HUES48 (cell line): ENCODE measurements at regions not wholly inside any gene's neighbourhood (a gene's known extent, or its start where the extent isn't known, plus 50 kb on each side); places are given as distances from the start of the nearest gene placed in this dataset.

Experiments
- H3K27ac ChIP-seq: one replicate; pipeline ENCODE4 v1.7.0; 2013; ENCODE audit warnings: low read depth, low read length, inconsistent platforms
- H3K27me3 ChIP-seq: 2 replicates; pipeline ENCODE4 v1.6.1; 2013; ENCODE audit warnings: mild to moderate bottlenecking, low read length; ENCODE audit not compliant: control insufficient read depth, insufficient read depth
- H3K36me3 ChIP-seq: 2 replicates; pipeline ENCODE4 v1.6.1; 2013; ENCODE audit warnings: low read length; ENCODE audit not compliant: control insufficient read depth, insufficient read depth
- H3K4me1 ChIP-seq: 2 replicates; pipeline ENCODE4 v1.6.1; 2013; ENCODE audit warnings: mild to moderate bottlenecking, low read length; ENCODE audit not compliant: control insufficient read depth, insufficient read depth
- H3K4me3 ChIP-seq: 2 replicates; pipeline ENCODE4 v1.5.1; 2013; ENCODE audit warnings: mild to moderate bottlenecking, low read depth, low read length
- H3K9ac ChIP-seq: 2 replicates; pipeline ENCODE4 v1.6.1; 2013; ENCODE audit warnings: mild to moderate bottlenecking, low read depth, low read length, moderate library complexity
- H3K9me3 ChIP-seq: 2 replicates; pipeline ENCODE4 v1.6.1; 2013; ENCODE audit warnings: low read length; ENCODE audit not compliant: control insufficient read depth, insufficient read depth

DNA sequence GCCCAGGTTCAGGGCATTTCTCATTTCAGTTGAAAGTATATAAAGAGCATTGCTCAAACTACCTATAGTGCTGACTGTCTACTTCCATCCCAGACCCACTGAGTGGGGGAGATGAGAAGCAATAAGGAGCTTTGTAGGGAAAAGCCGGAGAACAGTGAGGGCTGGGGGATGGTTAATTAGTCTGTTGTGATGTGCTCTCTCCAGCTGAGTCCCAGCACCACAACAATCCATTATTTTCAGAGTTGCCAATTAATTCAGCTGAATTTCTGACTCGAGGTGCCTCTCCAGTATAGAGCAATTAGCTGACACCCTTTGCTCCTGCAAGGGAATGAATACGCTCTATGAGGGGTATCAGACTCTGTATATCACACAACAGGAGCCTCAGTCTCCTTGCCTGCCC, 1118.6 kb downstream of the SORCS3 start:
- Histone ChIP-seq H3K4me3 (no peak overlapping the region), H3K27ac (no peak overlapping the region), H3K9ac (no peak overlapping the region), H3K36me3 (no peaks in the 10 kb centered on the region), H3K9me3 (no peaks in the 10 kb centered on the region), H3K27me3 (no peaks in the 10 kb centered on the region), H3K4me1 (no peaks in the 10 kb centered on the region; the same call in 1 of the 2 replicates)

DNA sequence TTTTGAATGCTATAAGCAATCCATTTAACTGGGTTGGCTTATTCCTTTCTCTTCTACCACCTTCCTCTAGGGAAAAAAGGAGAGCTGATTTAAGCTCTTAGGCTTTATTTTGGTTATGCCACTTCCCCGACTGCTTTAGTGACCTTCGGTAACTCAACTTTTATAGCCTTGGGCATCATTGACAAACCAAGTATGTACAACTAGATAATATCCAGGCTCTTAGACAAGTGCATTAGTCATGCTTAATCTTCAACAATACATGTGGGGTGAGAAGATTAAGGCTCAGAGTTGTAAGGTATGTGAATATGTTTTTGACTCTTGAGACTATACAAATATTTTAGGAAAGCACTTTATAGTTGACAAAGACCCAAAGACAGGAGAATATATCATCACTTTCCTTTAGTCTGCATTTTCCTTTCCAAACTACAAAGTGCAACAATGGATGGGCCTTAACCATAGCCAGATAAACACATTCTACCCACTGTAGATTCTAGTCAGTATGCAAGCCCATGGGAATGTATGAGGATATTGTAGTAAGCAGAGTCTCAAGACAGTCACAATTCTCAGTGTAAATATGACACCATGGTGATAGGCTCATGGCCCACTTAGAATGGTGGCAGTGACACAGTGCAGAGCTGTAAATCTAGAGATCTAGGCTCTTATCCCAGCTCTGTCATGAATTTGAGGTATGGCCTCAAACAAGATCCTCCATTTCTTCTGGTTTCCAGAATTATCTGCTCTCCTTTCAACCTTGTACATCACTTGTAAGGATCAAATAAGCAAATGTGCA, 1117.3 kb downstream of the SORCS3 start:
- Histone ChIP-seq H3K27ac (no peak overlapping the region), H3K36me3 (no peaks in the 10 kb centered on the region), H3K9ac (no peak overlapping the region), H3K4me3 (no peak overlapping the region), H3K4me1 (no peaks in the 10 kb centered on the region; the same call in 1 of the 2 replicates), H3K27me3 (no peaks in the 10 kb centered on the region), H3K9me3 (no peaks in the 10 kb centered on the region)

- Histone ChIP-seq H3K9ac (no peak overlapping the region), H3K4me1 (no peaks in the 10 kb centered on the region; the same call in 1 of the 2 replicates), H3K4me3 (no peak overlapping the region), H3K9me3 (no peaks in the 10 kb centered on the region), H3K27me3 (no peaks in the 10 kb centered on the region), H3K36me3 (no peaks in the 10 kb centered on the region), H3K27ac (no peak overlapping the region)
These were observed 1116.2 kb downstream of the SORCS3 start for GRCh38 chr10:105757302-105757701.

- Histone ChIP-seq H3K36me3 (no peaks in the 10 kb centered on the region), H3K27me3 (no peaks in the 10 kb centered on the region), H3K9ac (no peak overlapping the region), H3K4me3 (no peak overlapping the region), H3K27ac (no peak overlapping the region), H3K9me3 (no peaks in the 10 kb centered on the region), H3K4me1 (no peaks in the 10 kb centered on the region; the same call in 1 of the 2 replicates)
These were observed 1115.3 kb downstream of the SORCS3 start for GRCh38 chr10:105756386-105756785.

DNA sequence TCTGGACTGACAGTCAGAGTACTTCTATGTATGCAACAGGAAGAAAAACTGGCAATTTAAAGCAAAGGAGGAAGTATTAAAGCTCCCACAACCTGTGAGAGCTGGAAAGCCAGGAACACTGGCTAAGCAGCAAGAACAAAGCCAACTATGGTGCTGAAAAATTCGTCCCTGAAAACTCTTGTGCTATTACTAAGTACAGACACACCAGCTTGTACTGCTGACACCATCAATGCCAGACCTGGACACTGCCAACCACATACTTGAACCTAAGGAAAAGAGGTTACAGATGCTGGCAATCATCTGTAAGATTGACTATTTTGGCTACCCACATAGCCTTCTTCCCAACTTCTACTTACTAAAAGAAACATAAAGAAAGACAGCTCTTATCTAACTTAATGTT, 1110.6 kb downstream of the SORCS3 start:
- Histone ChIP-seq H3K9ac (no peak overlapping the region), H3K4me1 (peaks cover 3% of the 10 kb centered on the region; the same call in 1 of the 2 replicates), H3K27ac (no peak overlapping the region), H3K36me3 (no peaks in the 10 kb centered on the region), H3K9me3 (no peaks in the 10 kb centered on the region), H3K27me3 (no peaks in the 10 kb centered on the region), H3K4me3 (no peak overlapping the region)

GRCh38 chr10:105745596-105746148, 1104.6 kb downstream of the SORCS3 start:
- Histone ChIP-seq H3K4me1 (peaks cover 3% of the 10 kb centered on the region; the same call in 1 of the 2 replicates), H3K9ac (no peak overlapping the region), H3K27me3 (no peaks in the 10 kb centered on the region), H3K27ac (no peak overlapping the region), H3K9me3 (no peaks in the 10 kb centered on the region), H3K4me3 (no peak overlapping the region), H3K36me3 (no peaks in the 10 kb centered on the region)

DNA sequence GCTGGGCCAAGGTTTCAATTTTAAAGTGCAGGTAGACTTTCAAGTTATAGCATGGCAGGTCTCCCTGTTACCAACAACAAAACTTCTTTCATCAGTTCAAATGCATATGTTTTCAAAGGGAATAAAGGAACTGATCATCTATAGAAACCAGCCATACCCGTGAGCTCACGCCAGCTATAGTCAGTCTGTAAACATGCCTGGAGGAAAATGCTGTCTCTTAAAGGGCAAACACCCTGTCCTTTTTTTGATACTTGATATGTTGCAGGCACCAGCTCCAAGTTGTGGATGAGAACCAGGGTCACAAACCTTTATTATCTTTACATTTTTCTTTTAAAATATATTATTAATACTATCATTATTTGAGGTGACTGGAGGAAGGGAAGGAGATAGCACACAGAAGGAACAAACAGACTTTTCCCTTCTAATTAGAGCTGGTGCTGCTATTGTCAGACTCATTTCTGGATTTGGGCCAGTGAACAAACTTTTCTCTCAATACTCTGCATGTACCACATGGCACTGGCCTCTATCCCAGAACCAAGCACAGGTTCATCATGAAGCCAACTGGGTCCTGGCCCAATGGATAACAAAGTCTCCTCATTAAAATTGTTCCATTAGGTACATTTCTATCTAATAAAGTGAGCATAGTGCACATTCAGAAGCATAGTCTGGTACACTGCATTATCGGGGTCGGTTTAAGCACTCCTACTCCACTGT, 1102.4 kb downstream of the SORCS3 start:
- H3K27ac ChIP-seq = no peak overlapping the region
- peaks cover 2% of the 10 kb centered on the region; the same call in 1 of the 2 replicates for H3K4me1 ChIP-seq
- H3K27me3 ChIP-seq = no peaks in the 10 kb centered on the region
- no peaks in the 10 kb centered on the region for H3K9me3 ChIP-seq
- H3K4me3 ChIP-seq = no peak overlapping the region
- H3K36me3 ChIP-seq = no peaks in the 10 kb centered on the region
- H3K9ac ChIP-seq = no peak overlapping the region

DNA sequence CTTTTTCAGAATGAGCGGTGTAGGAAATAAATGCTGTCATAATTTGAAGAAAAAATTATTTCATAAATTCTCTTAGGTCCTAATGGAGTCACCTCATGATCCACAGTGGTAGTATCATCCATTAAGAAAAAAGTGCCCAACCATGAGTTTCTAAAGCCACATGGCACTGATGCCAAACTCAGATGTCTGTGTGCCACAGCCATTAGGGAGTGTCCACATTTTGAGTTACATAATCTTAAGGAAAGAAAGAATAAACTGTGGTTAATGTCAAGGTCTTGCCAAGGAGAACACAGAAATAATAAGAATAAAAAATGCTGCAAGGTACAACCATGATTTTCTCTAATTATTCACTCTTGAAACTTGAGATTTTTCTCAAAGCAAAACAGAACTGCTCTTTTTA, 1101.8 kb downstream of the SORCS3 start:
- no peaks in the 10 kb centered on the region for H3K27me3 ChIP-seq
- no peak overlapping the region for H3K27ac ChIP-seq
- H3K9me3 ChIP-seq = no peaks in the 10 kb centered on the region
- no peak overlapping the region for H3K9ac ChIP-seq
- no peak overlapping the region for H3K4me3 ChIP-seq
- H3K36me3 ChIP-seq = no peaks in the 10 kb centered on the region
- no peaks in the 10 kb centered on the region for H3K4me1 ChIP-seq

- H3K9me3 ChIP-seq = no peaks in the 10 kb centered on the region
These were observed 1101.1 kb downstream of the SORCS3 start for GRCh38 chr10:105742184-105742583.

DNA sequence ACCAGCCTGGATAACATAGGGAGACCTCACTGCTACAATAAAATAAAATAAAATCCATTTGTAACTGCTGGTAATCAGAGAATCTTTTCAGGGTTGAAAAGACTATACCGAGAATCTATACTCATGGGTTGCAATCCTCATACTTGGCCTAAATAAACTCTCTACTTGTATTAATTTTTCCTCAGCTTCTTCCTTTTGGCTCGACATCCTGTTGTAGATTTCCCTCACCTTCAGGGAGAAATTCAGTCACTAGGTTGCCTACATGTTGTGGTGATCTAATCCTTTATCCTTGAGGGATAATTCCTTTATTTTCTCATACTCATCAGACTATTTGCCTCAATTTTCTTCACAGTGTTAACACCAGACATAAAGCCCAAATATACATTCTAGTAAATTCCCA, 1093.4 kb downstream of the SORCS3 start:
- H3K4me3 ChIP-seq = no peak overlapping the region
- no peaks in the 10 kb centered on the region for H3K27me3 ChIP-seq
- H3K4me1 ChIP-seq = no peaks in the 10 kb centered on the region
- no peaks in the 10 kb centered on the region for H3K36me3 ChIP-seq
- peaks cover 17% of the 10 kb centered on the region for H3K9me3 ChIP-seq
- no peak overlapping the region for H3K27ac ChIP-seq
- no peak overlapping the region for H3K9ac ChIP-seq

More at GRCh38 chr10:105742184-105742583, 1101.1 kb downstream of the SORCS3 start:
- Histone ChIP-seq H3K36me3 (no peaks in the 10 kb centered on the region), H3K27me3 (no peaks in the 10 kb centered on the region), H3K4me1 (no peaks in the 10 kb centered on the region), H3K9ac (no peak overlapping the region), H3K27ac (no peak overlapping the region), H3K4me3 (no peak overlapping the region)

DNA sequence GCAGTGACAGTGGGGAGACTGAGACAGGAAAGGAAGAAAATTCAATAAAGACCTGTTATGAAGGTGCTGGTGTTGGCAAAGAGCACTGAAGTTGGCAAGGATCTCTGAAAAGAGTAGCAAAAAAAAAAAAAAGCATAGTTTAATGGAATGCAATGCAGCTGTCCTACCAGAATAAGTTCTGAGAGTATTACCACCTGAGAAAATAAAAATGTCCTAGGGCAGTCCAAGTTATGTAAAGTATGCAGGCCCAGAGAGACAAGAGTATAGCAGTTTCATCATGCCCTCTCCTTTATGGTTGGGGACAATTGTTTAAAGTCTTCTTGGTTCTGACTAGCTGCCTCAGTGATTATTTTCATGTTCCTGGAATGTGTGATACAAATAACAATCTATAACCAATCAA, 1092.8 kb downstream of the SORCS3 start:
- Histone ChIP-seq H3K9ac (no peak overlapping the region), H3K36me3 (no peaks in the 10 kb centered on the region), H3K4me1 (no peaks in the 10 kb centered on the region)

More for the DNA sequence above, 1092.8 kb downstream of the SORCS3 start:
- Histone ChIP-seq H3K27ac (no peak overlapping the region), H3K27me3 (no peaks in the 10 kb centered on the region), H3K4me3 (no peak overlapping the region), H3K9me3 (peaks cover 17% of the 10 kb centered on the region)
